ENCODE measurements at regions not wholly inside any gene's neighbourhood (a gene's known extent, or its start where the extent isn't known, plus 50 kb on each side); places are given as distances from the start of the nearest gene placed in this dataset.

DNA sequence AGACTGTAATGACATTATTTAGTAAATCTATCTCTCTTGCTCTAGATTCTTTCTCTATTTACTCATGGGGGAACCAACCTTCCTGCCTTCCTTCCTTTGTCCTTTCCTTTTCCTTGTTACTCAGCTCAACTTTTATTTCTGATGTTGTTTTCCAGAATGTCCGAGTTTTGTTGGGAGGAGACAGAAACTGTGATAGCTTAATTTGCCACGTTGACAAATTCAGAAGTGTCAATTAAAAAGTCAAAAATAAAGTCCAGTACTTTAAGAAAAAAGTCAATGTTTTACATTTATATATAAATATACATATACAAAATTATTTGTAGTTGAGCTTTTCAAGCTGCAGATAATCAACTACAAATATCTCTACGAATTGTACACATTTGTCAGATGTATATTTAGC lies 1187.7 kb downstream of the ADGRL3 start:
- H3K9me3 ChIP-seq (ENCODE audit: severe bottlenecking), result no peaks in the 10 kb centered on the region
- no peaks in the 10 kb centered on the region for H3K27me3 ChIP-seq (ENCODE audit: insufficient read depth, low read depth, severe bottlenecking)
- DNase-seq, result no peak
- TF ChIP-seq, protein P1, sequence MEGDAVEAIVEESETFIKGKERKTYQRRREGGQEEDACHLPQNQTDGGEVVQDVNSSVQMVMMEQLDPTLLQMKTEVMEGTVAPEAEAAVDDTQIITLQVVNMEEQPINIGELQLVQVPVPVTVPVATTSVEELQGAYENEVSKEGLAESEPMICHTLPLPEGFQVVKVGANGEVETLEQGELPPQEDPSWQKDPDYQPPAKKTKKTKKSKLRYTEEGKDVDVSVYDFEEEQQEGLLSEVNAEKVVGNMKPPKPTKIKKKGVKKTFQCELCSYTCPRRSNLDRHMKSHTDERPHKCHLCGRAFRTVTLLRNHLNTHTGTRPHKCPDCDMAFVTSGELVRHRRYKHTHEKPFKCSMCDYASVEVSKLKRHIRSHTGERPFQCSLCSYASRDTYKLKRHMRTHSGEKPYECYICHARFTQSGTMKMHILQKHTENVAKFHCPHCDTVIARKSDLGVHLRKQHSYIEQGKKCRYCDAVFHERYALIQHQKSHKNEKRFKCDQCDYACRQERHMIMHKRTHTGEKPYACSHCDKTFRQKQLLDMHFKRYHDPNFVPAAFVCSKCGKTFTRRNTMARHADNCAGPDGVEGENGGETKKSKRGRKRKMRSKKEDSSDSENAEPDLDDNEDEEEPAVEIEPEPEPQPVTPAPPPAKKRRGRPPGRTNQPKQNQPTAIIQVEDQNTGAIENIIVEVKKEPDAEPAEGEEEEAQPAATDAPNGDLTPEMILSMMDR (IDR thresholded peaks at IDR 0.05; ENCODE audit: low read depth, low read length), result no peak
- H3K4me3 ChIP-seq (ENCODE audit: low read depth, low read length), result no peak overlapping the region
- no peaks in the 10 kb centered on the region for H3K36me3 ChIP-seq
- H3K27ac ChIP-seq, result no peak overlapping the region

DNA sequence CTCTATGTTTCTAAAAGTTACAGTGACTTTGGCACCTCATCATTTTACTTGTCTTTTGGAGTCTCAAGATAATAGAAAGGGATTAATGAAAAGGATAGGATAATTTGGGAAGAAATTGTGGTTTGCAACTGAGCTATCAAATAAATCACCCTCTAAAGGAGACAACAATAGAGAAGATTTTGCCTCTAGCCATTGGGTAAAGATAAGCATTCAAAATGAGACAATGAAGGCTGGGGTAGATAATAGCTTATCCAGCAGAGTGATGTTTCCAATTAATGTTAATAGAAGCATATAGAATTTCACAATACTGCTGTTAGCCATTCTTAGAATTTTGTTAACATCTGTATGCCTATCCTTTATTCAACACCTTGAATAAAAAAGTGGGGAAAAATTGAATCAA lies 1177.6 kb downstream of the ADGRL3 start:
- Histone ChIP-seq H3K27me3 (ENCODE audit: insufficient read depth, low read depth, severe bottlenecking) (no peaks in the 10 kb centered on the region), H3K36me3 (no peaks in the 10 kb centered on the region), H3K4me3 (ENCODE audit: low read depth, low read length) (no peak overlapping the region), H3K9me3 (ENCODE audit: severe bottlenecking) (no peaks in the 10 kb centered on the region), H3K27ac (no peak overlapping the region)
- DNase-seq, result no peak
- TF ChIP-seq, protein P1 (IDR thresholded peaks at IDR 0.05; ENCODE audit: low read depth, low read length), result no peak

DNA sequence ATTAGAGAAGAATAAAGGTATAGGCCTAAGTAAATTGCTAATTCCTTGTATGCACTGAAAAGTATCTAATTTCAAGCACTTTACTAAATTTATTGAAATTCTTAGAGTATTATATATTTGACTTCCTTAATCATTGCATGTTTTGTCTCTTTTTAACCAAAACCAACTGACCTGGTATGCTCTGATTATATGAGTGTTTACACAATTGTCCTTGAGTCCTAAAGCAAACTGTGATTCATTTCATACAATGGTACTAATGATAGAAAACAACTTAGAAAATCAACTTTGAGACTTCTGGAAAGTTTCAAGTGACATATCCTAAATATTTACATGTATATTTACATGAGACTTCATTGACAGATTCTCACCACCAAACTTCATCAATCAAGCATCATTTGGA lies 1177.1 kb downstream of the ADGRL3 start:
- Histone ChIP-seq H3K27ac (no peak overlapping the region), H3K27me3 (ENCODE audit: insufficient read depth, low read depth, severe bottlenecking) (no peaks in the 10 kb centered on the region), H3K4me3 (ENCODE audit: low read depth, low read length) (no peak overlapping the region), H3K36me3 (no peaks in the 10 kb centered on the region), H3K9me3 (ENCODE audit: severe bottlenecking) (no peaks in the 10 kb centered on the region)
- TF ChIP-seq, protein P1 (IDR thresholded peaks at IDR 0.05; ENCODE audit: low read depth, low read length), result no peak
- DNase-seq, result no peak

DNA sequence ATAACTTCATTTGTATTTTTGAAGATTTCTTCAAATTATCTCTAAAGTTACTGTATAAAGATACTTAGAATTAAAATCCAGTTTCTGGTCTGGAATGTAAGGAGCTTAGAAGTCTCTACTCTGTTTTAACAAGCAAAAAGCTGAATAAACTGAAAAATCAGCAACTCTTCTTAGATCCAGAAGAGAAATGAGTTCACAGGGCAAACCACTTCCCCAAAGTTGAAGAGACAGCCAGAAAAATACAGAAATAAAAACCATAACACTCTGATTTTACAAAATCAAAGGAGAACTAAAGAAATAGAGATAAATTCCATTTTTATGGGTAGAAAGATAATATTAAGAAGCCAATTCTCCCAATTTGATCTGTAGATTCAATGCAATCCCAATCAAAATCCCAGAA lies 1166.8 kb downstream of the ADGRL3 start:
- Histone ChIP-seq H3K27ac (no peak overlapping the region), H3K9me3 (ENCODE audit: severe bottlenecking) (no peaks in the 10 kb centered on the region), H3K27me3 (ENCODE audit: insufficient read depth, low read depth, severe bottlenecking) (no peaks in the 10 kb centered on the region), H3K36me3 (no peaks in the 10 kb centered on the region), H3K4me3 (ENCODE audit: low read depth, low read length) (no peak overlapping the region)
- TF ChIP-seq, protein P1 (IDR thresholded peaks at IDR 0.05; ENCODE audit: low read depth, low read length), result no peak
- DNase-seq, result no peak

DNA sequence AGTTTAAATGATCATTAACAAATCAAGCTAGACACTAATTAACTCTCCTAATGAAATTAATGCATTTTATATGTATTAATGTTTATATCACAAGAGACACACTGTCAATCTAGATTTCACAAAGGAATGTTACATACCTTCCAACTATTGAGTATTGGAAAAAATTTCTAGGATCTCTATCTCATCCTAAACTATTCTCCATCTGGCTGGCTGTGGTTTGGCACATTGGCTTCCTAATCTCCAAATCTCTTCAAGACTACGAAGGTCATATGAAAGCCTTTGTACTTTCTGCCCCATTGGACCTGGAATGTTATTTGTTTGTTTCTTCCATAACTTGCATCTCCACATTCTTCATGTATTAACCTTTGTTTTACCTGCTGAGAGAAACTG lies 1160.0 kb downstream of the ADGRL3 start:
- H3K36me3 ChIP-seq, result no peaks in the 10 kb centered on the region
- H3K27me3 ChIP-seq (ENCODE audit: insufficient read depth, low read depth, severe bottlenecking), result no peaks in the 10 kb centered on the region
- H3K27ac ChIP-seq, result no peak overlapping the region
- DNase-seq, result no peak
- TF ChIP-seq, protein P1 (IDR thresholded peaks at IDR 0.05; ENCODE audit: low read depth, low read length), result no peak
- H3K9me3 ChIP-seq (ENCODE audit: severe bottlenecking), result no peaks in the 10 kb centered on the region
- no peak overlapping the region for H3K4me3 ChIP-seq (ENCODE audit: low read depth, low read length)

DNA sequence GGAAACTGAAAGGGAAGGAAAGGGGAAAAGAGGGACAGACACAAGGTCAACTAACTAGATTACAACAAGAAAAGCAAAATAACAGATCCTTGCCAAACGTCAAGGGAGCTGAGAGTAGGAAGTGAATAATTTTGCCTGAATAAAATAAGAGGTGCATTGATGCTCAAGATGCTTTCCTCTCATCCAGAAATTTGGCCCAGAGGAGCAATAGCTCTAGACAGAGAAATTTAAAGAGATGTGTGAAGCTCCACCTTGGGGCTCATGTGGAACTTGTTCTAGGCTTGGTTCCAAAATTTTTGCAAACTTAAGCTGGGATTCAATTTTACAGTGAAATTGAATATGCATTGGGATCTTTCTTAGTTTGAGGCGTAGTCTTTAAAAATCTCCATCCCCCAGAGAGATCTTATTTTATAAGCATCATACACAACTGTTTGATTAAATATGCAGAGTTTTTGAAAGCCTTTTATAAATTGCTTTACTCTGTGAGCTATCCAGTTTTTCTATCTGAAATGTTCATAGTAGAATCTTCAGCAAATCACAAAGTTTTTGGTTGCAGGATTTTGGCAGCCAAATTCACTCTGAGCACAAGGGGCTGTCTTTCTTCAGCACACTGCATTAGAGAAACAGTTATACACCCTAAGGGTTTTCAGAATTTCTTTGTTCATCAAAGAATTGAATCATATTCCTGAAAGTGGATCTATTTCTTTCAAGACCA lies 1159.5 kb downstream of the ADGRL3 start:
- H3K27ac ChIP-seq, result no peak overlapping the region
- no peak overlapping the region for H3K4me3 ChIP-seq (ENCODE audit: low read depth, low read length)
- no peaks in the 10 kb centered on the region for H3K27me3 ChIP-seq (ENCODE audit: insufficient read depth, low read depth, severe bottlenecking)
- no peak for DNase-seq
- H3K9me3 ChIP-seq (ENCODE audit: severe bottlenecking), result no peaks in the 10 kb centered on the region
- TF ChIP-seq, protein P1 (IDR thresholded peaks at IDR 0.05; ENCODE audit: low read depth, low read length), result no peak
- no peaks in the 10 kb centered on the region for H3K36me3 ChIP-seq
